KMS-11 (cell line): ENCODE measurements at regions not wholly inside any gene's neighbourhood (a gene's known extent, or its start where the extent isn't known, plus 50 kb on each side); places are given as distances from the start of the nearest gene placed in this dataset.

Experiments used
- H2AFZ ChIP-seq: fragments of 200-600 bp; sonication (generic); 2 replicates; pipeline ENCODE4 v1.6.1; 2016; ENCODE audit warnings: antibody characterized with exemption, mixed run types, low read depth
- H3K27ac ChIP-seq: fragments of 200-600 bp; sonication (generic); 2 replicates; pipeline ENCODE4 v1.6.1; 2016; ENCODE audit warnings: mild to moderate bottlenecking, mixed run types
- H3K27me3 ChIP-seq: fragments of 200-600 bp; sonication (generic); 2 replicates; pipeline ENCODE4 v1.6.1; 2017; ENCODE audit warnings: mild to moderate bottlenecking, low read depth, mixed run types, moderate library complexity; ENCODE audit not compliant: insufficient read depth
- H3K36me3 ChIP-seq: fragments of 200-600 bp; sonication (generic); 2 replicates; pipeline ENCODE4 v1.6.1; 2017; ENCODE audit warnings: mild to moderate bottlenecking, mixed run types; ENCODE audit not compliant: insufficient read depth
- H3K4me1 ChIP-seq: fragments of 200-600 bp; sonication (generic); 2 replicates; pipeline ENCODE4 v1.6.1; 2016; ENCODE audit warnings: mild to moderate bottlenecking, low read depth, mixed run types; ENCODE audit not compliant: poor library complexity, severe bottlenecking
- H3K4me2 ChIP-seq: fragments of 200-600 bp; sonication (generic); 2 replicates; pipeline ENCODE4 v1.7.0; 2016; ENCODE audit warnings: mild to moderate bottlenecking, mixed run types
- H3K4me3 ChIP-seq: fragments of 200-600 bp; sonication (generic); IDR thresholded peaks from 2 replicates; pipeline ENCODE4 v1.6.1; 2017; ENCODE audit warnings: low read depth, low read length, mixed read lengths; ENCODE audit not compliant: insufficient read depth
- H3K79me2 ChIP-seq: fragments of 200-600 bp; sonication (generic); 2 replicates; pipeline ENCODE4 v1.6.1; 2016; ENCODE audit warnings: low read depth, mixed run types; ENCODE audit not compliant: insufficient read depth
- H3K9ac ChIP-seq: fragments of 200-600 bp; sonication (generic); 2 replicates; pipeline ENCODE4 v1.6.1; 2016; ENCODE audit warnings: mild to moderate bottlenecking, mixed run types
- H4K20me1 ChIP-seq: fragments of 200-600 bp; sonication (generic); 2 replicates; pipeline ENCODE4 v1.6.1; 2016; ENCODE audit warnings: mild to moderate bottlenecking, mixed run types; ENCODE audit not compliant: insufficient read depth
- CTCF ChIP-seq: fragments of 200-600 bp; sonication (generic); conservative IDR thresholded peaks from 2 replicates; pipeline ENCODE4 v1.6.1; 2017; ENCODE audit warnings: low read depth, mild to moderate bottlenecking, antibody characterized with exemption, low read length, moderate library complexity, mixed read lengths

GRCh38 chr14:39582028-39582654 is 149.9 kb upstream of the FBXO33 start:
- Histone ChIP-seq H3K27me3 (no peaks in the 10 kb centered on the region), H3K4me3 (no peak overlapping the region), H3K79me2 (no peaks in the 10 kb centered on the region), H3K27ac (no peak overlapping the region), H3K4me2 (no peak overlapping the region), H4K20me1 (no peaks in the 10 kb centered on the region), H2AFZ (no peak overlapping the region), H3K4me1 (no peaks in the 10 kb centered on the region), H3K36me3 (no peaks in the 10 kb centered on the region), H3K9ac (no peak overlapping the region)
- TF ChIP-seq CTCF, result no peak

- Histone ChIP-seq H2AFZ (no peak overlapping the region), H3K4me3 (no peak overlapping the region), H3K36me3 (no peaks in the 10 kb centered on the region), H3K4me2 (no peak overlapping the region), H3K27ac (no peak overlapping the region), H3K9ac (no peak overlapping the region), H4K20me1 (no peaks in the 10 kb centered on the region), H3K27me3 (no peaks in the 10 kb centered on the region), H3K79me2 (no peaks in the 10 kb centered on the region), H3K4me1 (no peaks in the 10 kb centered on the region)
- no peak; the same call in 1 of the 2 replicates for TF ChIP-seq CTCF
Measured at GRCh38 chr14:39581474-39581873, 149.2 kb upstream of the FBXO33 start.

GRCh38 chr14:39580696-39581095 is 148.5 kb upstream of the FBXO33 start:
- no peak for TF ChIP-seq CTCF
- Histone ChIP-seq H4K20me1 (no peaks in the 10 kb centered on the region), H3K36me3 (no peaks in the 10 kb centered on the region), H3K4me3 (no peak overlapping the region), H3K27ac (no peak overlapping the region), H3K9ac (no peak overlapping the region), H3K4me2 (no peak overlapping the region), H3K4me1 (no peaks in the 10 kb centered on the region), H3K79me2 (no peaks in the 10 kb centered on the region), H3K27me3 (no peaks in the 10 kb centered on the region), H2AFZ (no peak overlapping the region)

GRCh38 chr14:39576736-39577135 is 144.5 kb upstream of the FBXO33 start:
- Histone ChIP-seq H3K27me3 (no peaks in the 10 kb centered on the region), H2AFZ (no peak overlapping the region), H3K4me3 (no peak overlapping the region), H4K20me1 (no peaks in the 10 kb centered on the region), H3K4me2 (no peak overlapping the region), H3K27ac (no peak overlapping the region), H3K36me3 (no peaks in the 10 kb centered on the region), H3K79me2 (no peaks in the 10 kb centered on the region), H3K4me1 (no peaks in the 10 kb centered on the region), H3K9ac (no peak overlapping the region)
- TF ChIP-seq CTCF, result no peak
